ENCODE measurements at regions not wholly inside any gene's neighbourhood (a gene's known extent, or its start where the extent isn't known, plus 50 kb on each side); places are given as distances from the start of the nearest gene placed in this dataset.

- no peak for TF ChIP-seq ZNF407 (IDR thresholded peaks at IDR 0.05; ENCODE audit: low read depth)
- TF ChIP-seq HES1 (IDR thresholded peaks at IDR 0.05; ENCODE audit: low read depth) = no peak
Observed at GRCh38 chr6:115643762-115644161, 416.9 kb downstream of the FRK start (continued).

- no peak for TF ChIP-seq MNT (conservative IDR thresholded peaks at IDR 0.05)
- Histone ChIP-seq H3K79me2 (ENCODE audit: control insufficient read depth, insufficient read depth, low read length) (no peaks in the 10 kb centered on the region), H3K36me3 (ENCODE audit: control insufficient read depth, insufficient read depth, low read length) (no peaks in the 10 kb centered on the region), H2AFZ (ENCODE audit: low read depth, low read length) (no peak overlapping the region), H3K9ac (ENCODE audit: insufficient read depth in 1 of 2, low read depth in 2 of 2, low read length in 2 of 2) (no peak overlapping the region), H3K27ac (ENCODE audit: extremely low read depth, low read depth, low read length) (no peak overlapping the region), H3K9me3 (replicated peaks; ENCODE audit: control insufficient read depth, insufficient read depth, low read depth, low read length) (no peaks in the 10 kb centered on the region; the same call in 1 of the 2 replicates), H3K4me1 (replicated peaks in 1 of 2; ENCODE audit: control insufficient read depth in 2 of 2, insufficient read depth in 2 of 2, low read length in 2 of 2) (no peaks in the 10 kb centered on the region), H3K4me3 (no peak overlapping the region), H3K27me3 (ENCODE audit: control insufficient read depth in 2 of 2, insufficient read depth in 2 of 2, low read length in 2 of 2) (no peaks in the 10 kb centered on the region), H4K20me1 (replicated peaks; ENCODE audit: control insufficient read depth, insufficient read depth, low read length) (no peaks in the 10 kb centered on the region), H3K9me1 (ENCODE audit: control insufficient read depth, insufficient read depth, low read length) (no peaks in the 10 kb centered on the region), H3K4me2 (ENCODE audit: insufficient read depth, low read length) (no peak overlapping the region)
- ATAC-seq (no peak), DNase-seq (ENCODE audit: extremely low read depth in 1 of 4, low spot score in 3 of 4) (no peak), FAIRE-seq (no peak)
- intact Hi-C loops (cut with micrococcal nuclease) = no loop called here
- in situ Hi-C loops (cut with MboI) = no loop called here
- ChIA-PET POLR2A (no interaction called here), CTCF (ENCODE audit: low intra/inter-chr PET ratio) (no interaction called here)
- no TSS peak for BruUV-seq (replicated peaks)
Observed at GRCh38 chr6:115634887-115635286, 425.8 kb downstream of the FRK start.

Data from K562 (cell line).